Prostate gland (tissue), 2 donors: ENCODE measurements at regions not wholly inside any gene's neighbourhood (a gene's known extent, or its start where the extent isn't known, plus 50 kb on each side); places are given as distances from the start of the nearest gene placed in this dataset.

Experiments used
- CTCF ChIP-seq, 4 experiments: fragments of 200-600 bp in 2 of 4; fragments of 450-650 bp in 2 of 4; sonication (generic) in 2 of 4; IDR thresholded peaks; 1 replicate in 3 of 4; 2 replicates in 1 of 4; pipeline ENCODE4 v1.5.1; 2016 to 2019; ENCODE audit warnings: antibody characterized with exemption in 4 of 4, mild to moderate bottlenecking in 2 of 4, moderate library complexity in 2 of 4
- POLR2A ChIP-seq: fragments of 450-650 bp; IDR thresholded peaks from one replicate; pipeline ENCODE4 v1.6.1; 2016; ENCODE audit warnings: antibody characterized with exemption, mild to moderate bottlenecking

- TF ChIP-seq CTCF (IDR thresholded peaks at IDR 0.05) (no peak), POLR2A (no peak)
Observed at GRCh38 chr16:65284626-65285025, 162.8 kb upstream of the CDH11 start.
